ENCODE measurements at regions not wholly inside any gene's neighbourhood (a gene's known extent, or its start where the extent isn't known, plus 50 kb on each side); places are given as distances from the start of the nearest gene placed in this dataset.

GRCh38 chrX:39159921-39160507 lies 358.8 kb downstream of the MID1IP1 start:
- Histone ChIP-seq H3K9ac (ENCODE audit: low read length) (no peak overlapping the region), H3K4me2 (ENCODE audit: low read length) (no peak overlapping the region), H3K27me3 (ENCODE audit: insufficient read depth, low read length) (no peaks in the 10 kb centered on the region), H4K20me1 (ENCODE audit: insufficient read depth) (no peaks in the 10 kb centered on the region), H3K36me3 (ENCODE audit: control insufficient read depth in 1 of 2, insufficient read depth in 2 of 2, low read length in 2 of 2) (no peaks in the 10 kb centered on the region), H2AFZ (ENCODE audit: low read depth, low read length, poor library complexity, severe bottlenecking) (no peak overlapping the region), H3K4me3 (replicated peaks in 1 of 2; ENCODE audit: low read depth in 1 of 2, low read length in 2 of 2) (no peak overlapping the region), H3K27ac (ENCODE audit: low read depth, low read length) (no peak overlapping the region), H3K9me2 (ENCODE audit: insufficient read depth) (no peaks in the 10 kb centered on the region), H3K9me3 (ENCODE audit: control insufficient read depth in 1 of 2, insufficient read depth in 1 of 2, low read depth in 1 of 2, low read length in 2 of 2) (no peaks in the 10 kb centered on the region), H3K4me1 (ENCODE audit: control insufficient read depth in 1 of 2, insufficient read depth in 2 of 2, low read length in 2 of 2) (no peaks in the 10 kb centered on the region), H3K79me2 (ENCODE audit: insufficient read depth, low read length) (no peaks in the 10 kb centered on the region)
- ATAC-seq: no peak
- CTCF ChIA-PET: no interaction called here
- no peak for TF ChIP-seq EZH2 (IDR thresholded peaks at IDR 0.05)
- TF ChIP-seq YY1 (IDR thresholded peaks at IDR 0.05; ENCODE audit: extremely low read depth, insufficient replicate concordance, low read depth, low read length): no peak
- TF ChIP-seq SIN3A (IDR thresholded peaks at IDR 0.05; ENCODE audit: low read depth): no peak
- TF ChIP-seq REST (IDR thresholded peaks at IDR 0.05; ENCODE audit: low read depth): no peak
- no peak for TF ChIP-seq CEBPB (IDR thresholded peaks at IDR 0.05; ENCODE audit: low read depth)
- no peak for TF ChIP-seq ELF1 (IDR thresholded peaks at IDR 0.05; ENCODE audit: borderline replicate concordance, low read depth)
- no peak for TF ChIP-seq SRF (IDR thresholded peaks at IDR 0.05; ENCODE audit: low read depth)
- no peak for TF ChIP-seq CBX3 (IDR thresholded peaks at IDR 0.05; ENCODE audit: low read depth)
- TF ChIP-seq FOSL1 (IDR thresholded peaks at IDR 0.05; ENCODE audit: low read depth): no peak
- DNase-seq (ENCODE audit: low read depth, low spot score): no peak
- intact Hi-C loops (cut with micrococcal nuclease): no loop called here
- BruUV-seq (replicated peaks): no TSS peak
- POLR2A ChIA-PET: no interaction called here
- RAD21 ChIA-PET (ENCODE audit: low non-redundant PET in 1 of 2, low total read pairs in 2 of 2, uncharacterized antibody in 2 of 2, unreplicated experiment in 2 of 2): no interaction called here

All from HCT116 (cell line).